Stimulated activated naive CD8-positive, alpha-beta T cell treated with anti-CD3 and anti-CD28 coated beads, Interleukin-15, amount 100 ng/mL, for 72 hours (primary cell): ENCODE measurements at regions not wholly inside any gene's neighbourhood (a gene's known extent, or its start where the extent isn't known, plus 50 kb on each side); places are given as distances from the start of the nearest gene placed in this dataset.

Experiments used
- ATAC-seq: fragments of 150-1000 bp; cut with Tn5 transposase; 2 replicates; pipeline ENCODE4 v1.10.0; 2021; ENCODE audit warnings: mild to moderate bottlenecking, moderate library complexity
- DNase-seq, 2 donors: peaks; one replicate each; pipeline ENCODE4 v3.0.0; 2021 to 2022
- H3K27ac Mint-ChIP-seq, 2 donors: one replicate each; pipeline ENCODE4 v1.8.0; 2022; ENCODE audit warnings: mild to moderate bottlenecking in 2 of 2, mixed read lengths in 2 of 2, moderate library complexity in 2 of 2
- H3K27me3 Mint-ChIP-seq: one replicate; pipeline ENCODE4 v1.8.0; 2022; ENCODE audit warnings: mixed read lengths
- H3K4me1 Mint-ChIP-seq: one replicate; pipeline ENCODE4 v1.8.0; 2022; ENCODE audit warnings: mild to moderate bottlenecking, mixed read lengths
- H3K4me3 Mint-ChIP-seq, 2 donors: one replicate each; pipeline ENCODE4 v1.8.0; 2022; ENCODE audit warnings: mild to moderate bottlenecking in 2 of 2, mixed read lengths in 2 of 2, moderate library complexity in 1 of 2
- H3K9me3 Mint-ChIP-seq, 2 donors: one replicate each; pipeline ENCODE4 v1.8.0; 2022; ENCODE audit warnings: mixed read lengths in 2 of 2

GRCh38 chr19:31947436-31948115, 397.8 kb upstream of the ZNF507 start:
- no peak for ATAC-seq
- DNase-seq: no peak
- no peaks in the 10 kb centered on the region for H3K27me3 Mint-ChIP-seq
- H3K9me3 Mint-ChIP-seq: peaks cover 0 to 8% of the 10 kb centered on the region in 2 donors
- H3K4me1 Mint-ChIP-seq: no peaks in the 10 kb centered on the region
- H3K4me3 Mint-ChIP-seq: no peak overlapping the region
- H3K27ac Mint-ChIP-seq: no peak overlapping the region

GRCh38 chr19:31952693-31953092, 392.7 kb upstream of the ZNF507 start:
- ATAC-seq (no peak), DNase-seq (no peak)
- peaks cover 0 to 8% of the 10 kb centered on the region in 2 donors for H3K9me3 Mint-ChIP-seq
- H3K27ac Mint-ChIP-seq: no peak overlapping the region
- no peaks in the 10 kb centered on the region for H3K27me3 Mint-ChIP-seq
- no peaks in the 10 kb centered on the region for H3K4me1 Mint-ChIP-seq
- H3K4me3 Mint-ChIP-seq: no peak overlapping the region

GRCh38 chr19:31955061-31955460, 390.3 kb upstream of the ZNF507 start:
- Mint-ChIP-seq H3K27ac (no peak overlapping the region), H3K4me1 (no peaks in the 10 kb centered on the region), H3K4me3 (no peak overlapping the region), H3K27me3 (peaks cover 8% of the 10 kb centered on the region), H3K9me3 (peaks cover 0 to 8% of the 10 kb centered on the region in 2 donors)
- DNase-seq (no peak), ATAC-seq (no peak)

- Mint-ChIP-seq H3K9me3 (peaks cover 0 to 8% of the 10 kb centered on the region in 2 donors), H3K4me1 (no peaks in the 10 kb centered on the region), H3K4me3 (no peak overlapping the region), H3K27me3 (peaks cover 8% of the 10 kb centered on the region), H3K27ac (no peak overlapping the region)
- no peak for ATAC-seq
- no peak for DNase-seq
These were observed 389.5 kb upstream of the ZNF507 start for GRCh38 chr19:31955884-31956283.

- Mint-ChIP-seq H3K4me3 (no peak overlapping the region), H3K27me3 (peaks cover 8% of the 10 kb centered on the region), H3K27ac (no peak overlapping the region), H3K9me3 (peaks cover 0 to 6% of the 10 kb centered on the region in 2 donors), H3K4me1 (no peaks in the 10 kb centered on the region)
- ATAC-seq: no peak
- no peak for DNase-seq
These were observed 388.5 kb upstream of the ZNF507 start for GRCh38 chr19:31956771-31957392.

GRCh38 chr19:31957711-31958110, 387.7 kb upstream of the ZNF507 start:
- Mint-ChIP-seq H3K4me3 (no peak overlapping the region), H3K27ac (no peak overlapping the region), H3K9me3 (no peaks in the 10 kb centered on the region), H3K4me1 (no peaks in the 10 kb centered on the region), H3K27me3 (peaks cover 8% of the 10 kb centered on the region)
- DNase-seq (no peak), ATAC-seq (no peak)

- DNase-seq (no peak), ATAC-seq (no peak)
- Mint-ChIP-seq H3K27me3 (peaks cover 8% of the 10 kb centered on the region), H3K27ac (no peak overlapping the region), H3K4me1 (no peaks in the 10 kb centered on the region), H3K9me3 (peaks cover 0 to 4% of the 10 kb centered on the region in 2 donors), H3K4me3 (no peak overlapping the region)
These were observed 385.8 kb upstream of the ZNF507 start for GRCh38 chr19:31959527-31960018.

GRCh38 chr19:31960474-31960873, 384.9 kb upstream of the ZNF507 start:
- Mint-ChIP-seq H3K27me3 (peaks cover 8% of the 10 kb centered on the region), H3K9me3 (peaks cover 0 to 4% of the 10 kb centered on the region in 2 donors), H3K27ac (no peak overlapping the region), H3K4me3 (no peak overlapping the region), H3K4me1 (no peaks in the 10 kb centered on the region)
- DNase-seq (no peak), ATAC-seq (no peak)

- DNase-seq: no peak
- Mint-ChIP-seq H3K27ac (no peak overlapping the region), H3K27me3 (peaks cover 8% of the 10 kb centered on the region), H3K9me3 (peaks cover 0 to 4% of the 10 kb centered on the region in 2 donors), H3K4me1 (no peaks in the 10 kb centered on the region), H3K4me3 (no peak overlapping the region)
- ATAC-seq: no peak
These were observed 384.2 kb upstream of the ZNF507 start for GRCh38 chr19:31961191-31961590.

GRCh38 chr19:31961667-31962066, 383.7 kb upstream of the ZNF507 start:
- no peak for ATAC-seq
- Mint-ChIP-seq H3K27me3 (peaks cover 8% of the 10 kb centered on the region), H3K27ac (no peak overlapping the region), H3K9me3 (peaks cover 0 to 4% of the 10 kb centered on the region in 2 donors), H3K4me3 (no peak overlapping the region), H3K4me1 (no peaks in the 10 kb centered on the region)
- no peak for DNase-seq

- Mint-ChIP-seq H3K27me3 (peaks cover 8% of the 10 kb centered on the region), H3K4me3 (no peak overlapping the region), H3K4me1 (no peaks in the 10 kb centered on the region), H3K27ac (no peak overlapping the region), H3K9me3 (peaks cover 0 to 4% of the 10 kb centered on the region in 2 donors)
- ATAC-seq (no peak), DNase-seq (no peak)
These were observed 382.8 kb upstream of the ZNF507 start for GRCh38 chr19:31962561-31962996.

- Mint-ChIP-seq H3K4me1 (no peaks in the 10 kb centered on the region), H3K4me3 (no peak overlapping the region), H3K27me3 (peaks cover 8% of the 10 kb centered on the region), H3K9me3 (peaks cover 0 to 4% of the 10 kb centered on the region in 2 donors), H3K27ac (no peak overlapping the region)
- no peak for DNase-seq
- ATAC-seq: no peak
These were observed 381.7 kb upstream of the ZNF507 start for GRCh38 chr19:31963746-31964145.

GRCh38 chr19:31969016-31969415, 376.4 kb upstream of the ZNF507 start:
- H3K27me3 Mint-ChIP-seq: peaks cover 14% of the 10 kb centered on the region
- peaks cover 0 to 4% of the 10 kb centered on the region in 2 donors for H3K9me3 Mint-ChIP-seq
- DNase-seq: no peak
- H3K27ac Mint-ChIP-seq: no peak overlapping the region
- H3K4me3 Mint-ChIP-seq: no peak overlapping the region
- no peaks in the 10 kb centered on the region for H3K4me1 Mint-ChIP-seq
- ATAC-seq: no peak

- H3K9me3 Mint-ChIP-seq: no peaks in the 10 kb centered on the region
- no peak for ATAC-seq
- no peak for DNase-seq
These were observed 375.4 kb upstream of the ZNF507 start for GRCh38 chr19:31970027-31970461.

GRCh38 chr19:31974290-31974689, 371.1 kb upstream of the ZNF507 start:
- H3K27me3 Mint-ChIP-seq: peaks cover 6% of the 10 kb centered on the region
- no peaks in the 10 kb centered on the region for H3K9me3 Mint-ChIP-seq
- H3K27ac Mint-ChIP-seq: no peak overlapping the region
- no peaks in the 10 kb centered on the region for H3K4me1 Mint-ChIP-seq
- DNase-seq (no peak), ATAC-seq (no peak)
- no peak overlapping the region for H3K4me3 Mint-ChIP-seq

More at GRCh38 chr19:31970027-31970461, 375.4 kb upstream of the ZNF507 start:
- H3K27ac Mint-ChIP-seq: no peak overlapping the region
- peaks cover 14% of the 10 kb centered on the region for H3K27me3 Mint-ChIP-seq
- H3K4me1 Mint-ChIP-seq: no peaks in the 10 kb centered on the region
- no peak overlapping the region for H3K4me3 Mint-ChIP-seq

- Mint-ChIP-seq H3K9me3 (no peaks in the 10 kb centered on the region), H3K27me3 (peaks cover 6% of the 10 kb centered on the region), H3K4me1 (no peaks in the 10 kb centered on the region), H3K27ac (no peak overlapping the region), H3K4me3 (no peak overlapping the region)
- ATAC-seq (no peak), DNase-seq (no peak)
These were observed 370.5 kb upstream of the ZNF507 start for GRCh38 chr19:31974941-31975340.
